Loucy (cell line): ENCODE measurements at regions not wholly inside any gene's neighbourhood (a gene's known extent, or its start where the extent isn't known, plus 50 kb on each side); places are given as distances from the start of the nearest gene placed in this dataset.

Experiments used
- H2AFZ ChIP-seq: fragments of 200-600 bp; sonication (generic); 2 replicates; pipeline ENCODE4 v1.6.0; 2016; ENCODE audit warnings: antibody characterized with exemption, mild to moderate bottlenecking, low read length, moderate library complexity
- H3F3A ChIP-seq: fragments of 200-600 bp; 2 replicates; pipeline ENCODE4 v1.6.0; 2016; ENCODE audit warnings: antibody characterized with exemption, low read depth, mild to moderate bottlenecking
- H3K27me3 ChIP-seq: fragments of 200-600 bp; sonication (generic); 2 replicates; pipeline ENCODE4 v1.6.1; 2014; ENCODE audit warnings: low read length, mild to moderate bottlenecking; ENCODE audit not compliant: insufficient read depth, poor library complexity, severe bottlenecking
- H3K36me3 ChIP-seq: fragments of 200-600 bp; sonication (generic); 2 replicates; pipeline ENCODE4 v1.6.1; 2016; ENCODE audit warnings: low read length; ENCODE audit not compliant: insufficient read depth
- H3K4me1 ChIP-seq: fragments of 200-600 bp; sonication (generic); 2 replicates; pipeline ENCODE4 v1.5.1; 2014; ENCODE audit warnings: low read length, mild to moderate bottlenecking; ENCODE audit not compliant: insufficient read depth, poor library complexity, severe bottlenecking
- H3K4me2 ChIP-seq: fragments of 200-600 bp; sonication (generic); 2 replicates; pipeline ENCODE4 v1.6.0; 2014; ENCODE audit warnings: antibody characterized with exemption, low read length, low read depth, mild to moderate bottlenecking; ENCODE audit not compliant: poor library complexity, severe bottlenecking
- H3K4me3 ChIP-seq: fragments of 200-600 bp; sonication (generic); 2 replicates; pipeline ENCODE4 v1.5.1; 2014; ENCODE audit warnings: low read length, mild to moderate bottlenecking, mixed read lengths; ENCODE audit not compliant: poor library complexity, severe bottlenecking
- H3K79me2 ChIP-seq: fragments of 200-600 bp; sonication (generic); 2 replicates; pipeline ENCODE4 v1.6.1; 2014; ENCODE audit warnings: low read length; ENCODE audit not compliant: insufficient read depth
- H3K9ac ChIP-seq: fragments of 200-600 bp; sonication (generic); 2 replicates; pipeline ENCODE4 v1.6.0; 2014; ENCODE audit warnings: mild to moderate bottlenecking, low read depth, low read length, moderate library complexity; ENCODE audit not compliant: poor library complexity, severe bottlenecking
- H3K9me2 ChIP-seq: fragments of 200-600 bp; sonication (generic); replicated peaks from 2 replicates; pipeline ENCODE4 v1.6.1; 2016; ENCODE audit warnings: low read depth, low read length, mixed read lengths
- H3K9me3 ChIP-seq: fragments of 200-600 bp; sonication (generic); 2 replicates; pipeline ENCODE4 v1.6.1; 2014; ENCODE audit warnings: mild to moderate bottlenecking, antibody characterized with exemption, low read length, low read depth; ENCODE audit not compliant: insufficient read depth
- H4K20me1 ChIP-seq: fragments of 200-600 bp; sonication (generic); 2 replicates; pipeline ENCODE4 v1.6.0; 2014; ENCODE audit warnings: antibody characterized with exemption, low read length, mild to moderate bottlenecking; ENCODE audit not compliant: insufficient read depth, poor library complexity, severe bottlenecking
- EZH2phosphoT487 ChIP-seq: fragments of 200-600 bp; IDR thresholded peaks from 2 replicates; pipeline ENCODE4 v1.6.1; 2018; ENCODE audit warnings: antibody characterized with exemption, mild to moderate bottlenecking, moderate library complexity, borderline replicate concordance
- TF ChIP-seq, protein P1 (sequence below): fragments of 200-600 bp; sonication (generic); conservative IDR thresholded peaks from 2 replicates; pipeline ENCODE4 v1.5.1; 2014; ENCODE audit warnings: mild to moderate bottlenecking, antibody characterized with exemption, low read length

GRCh38 chr4:186919340-186919739 is 195.7 kb upstream of the FAT1 start:
- no peaks in the 10 kb centered on the region for H3K27me3 ChIP-seq
- H3F3A ChIP-seq = no peaks in the 10 kb centered on the region
- no peak overlapping the region for H3K4me3 ChIP-seq
- H4K20me1 ChIP-seq = no peaks in the 10 kb centered on the region
- no peaks in the 10 kb centered on the region for H3K9me2 ChIP-seq
- H3K79me2 ChIP-seq = no peaks in the 10 kb centered on the region
- no peak overlapping the region for H3K9ac ChIP-seq
- H2AFZ ChIP-seq = no peak overlapping the region
- peaks cover 4% of the 10 kb centered on the region for H3K4me1 ChIP-seq
- no peaks in the 10 kb centered on the region for H3K36me3 ChIP-seq
- no peak for TF ChIP-seq EZH2phosphoT487
- TF ChIP-seq, protein P1, sequence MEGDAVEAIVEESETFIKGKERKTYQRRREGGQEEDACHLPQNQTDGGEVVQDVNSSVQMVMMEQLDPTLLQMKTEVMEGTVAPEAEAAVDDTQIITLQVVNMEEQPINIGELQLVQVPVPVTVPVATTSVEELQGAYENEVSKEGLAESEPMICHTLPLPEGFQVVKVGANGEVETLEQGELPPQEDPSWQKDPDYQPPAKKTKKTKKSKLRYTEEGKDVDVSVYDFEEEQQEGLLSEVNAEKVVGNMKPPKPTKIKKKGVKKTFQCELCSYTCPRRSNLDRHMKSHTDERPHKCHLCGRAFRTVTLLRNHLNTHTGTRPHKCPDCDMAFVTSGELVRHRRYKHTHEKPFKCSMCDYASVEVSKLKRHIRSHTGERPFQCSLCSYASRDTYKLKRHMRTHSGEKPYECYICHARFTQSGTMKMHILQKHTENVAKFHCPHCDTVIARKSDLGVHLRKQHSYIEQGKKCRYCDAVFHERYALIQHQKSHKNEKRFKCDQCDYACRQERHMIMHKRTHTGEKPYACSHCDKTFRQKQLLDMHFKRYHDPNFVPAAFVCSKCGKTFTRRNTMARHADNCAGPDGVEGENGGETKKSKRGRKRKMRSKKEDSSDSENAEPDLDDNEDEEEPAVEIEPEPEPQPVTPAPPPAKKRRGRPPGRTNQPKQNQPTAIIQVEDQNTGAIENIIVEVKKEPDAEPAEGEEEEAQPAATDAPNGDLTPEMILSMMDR = no peak
- H3K4me2 ChIP-seq = no peak overlapping the region
- no peaks in the 10 kb centered on the region for H3K9me3 ChIP-seq

- H3K27me3 ChIP-seq = no peaks in the 10 kb centered on the region
- H3K9me3 ChIP-seq = no peaks in the 10 kb centered on the region
- H3K4me2 ChIP-seq = no peak overlapping the region
- TF ChIP-seq, protein P1 = no peak
- TF ChIP-seq EZH2phosphoT487 = no peak
- H3K9me2 ChIP-seq = no peaks in the 10 kb centered on the region
- no peak overlapping the region for H3K4me3 ChIP-seq
- no peaks in the 10 kb centered on the region for H3K4me1 ChIP-seq
- H4K20me1 ChIP-seq = no peaks in the 10 kb centered on the region
- H2AFZ ChIP-seq = no peak overlapping the region
- H3K79me2 ChIP-seq = no peaks in the 10 kb centered on the region
- H3F3A ChIP-seq = no peaks in the 10 kb centered on the region
- no peak overlapping the region for H3K9ac ChIP-seq
- no peaks in the 10 kb centered on the region for H3K36me3 ChIP-seq
These were observed 196.8 kb upstream of the FAT1 start for GRCh38 chr4:186920483-186920882.

DNA sequence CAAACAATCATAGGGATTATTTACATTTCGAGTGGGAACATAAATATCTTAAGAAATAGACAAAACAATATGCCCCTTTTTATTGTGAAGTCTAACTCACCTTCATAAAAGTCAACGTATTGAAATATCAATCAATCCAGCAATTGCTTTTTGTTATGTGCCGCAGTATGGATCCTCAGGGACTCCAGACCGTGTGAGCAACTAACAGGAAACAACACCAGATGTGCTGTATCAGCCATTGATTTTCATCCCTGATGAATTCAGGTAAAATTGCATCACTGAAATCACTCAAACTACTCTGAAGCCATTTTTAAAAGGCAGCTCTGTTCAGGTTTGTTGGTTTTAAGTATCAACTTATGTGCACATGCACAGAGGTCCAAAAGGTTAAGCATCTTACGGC is 197.3 kb upstream of the FAT1 start:
- H3K9me3 ChIP-seq = no peaks in the 10 kb centered on the region
- H3K27me3 ChIP-seq = no peaks in the 10 kb centered on the region
- no peaks in the 10 kb centered on the region for H3K79me2 ChIP-seq
- no peak overlapping the region for H2AFZ ChIP-seq
- no peak overlapping the region for H3K4me3 ChIP-seq
- no peaks in the 10 kb centered on the region for H3K4me1 ChIP-seq
- no peaks in the 10 kb centered on the region for H3K36me3 ChIP-seq
- no peak for TF ChIP-seq EZH2phosphoT487
- TF ChIP-seq, protein P1 = no peak
- H3K9me2 ChIP-seq = no peaks in the 10 kb centered on the region
- no peak overlapping the region for H3K4me2 ChIP-seq
- H3K9ac ChIP-seq = no peak overlapping the region
- H3F3A ChIP-seq = no peaks in the 10 kb centered on the region
- no peaks in the 10 kb centered on the region for H4K20me1 ChIP-seq
